H1 (cell line): ENCODE measurements at regions not wholly inside any gene's neighbourhood (a gene's known extent, or its start where the extent isn't known, plus 50 kb on each side); places are given as distances from the start of the nearest gene placed in this dataset.

ENCODE experiments used
- ASH2L ChIP-seq: fragments of 200-600, 300-600 bp; sonication (generic); IDR thresholded peaks from one replicate; pipeline ENCODE4 v1.7.1; 2017; ENCODE audit warnings: low read length
- CHD2 ChIP-seq: IDR thresholded peaks from 2 replicates; pipeline ENCODE4 v1.6.1; 2012; ENCODE audit warnings: low read length, improper control_type of control experiment
- CREB1 ChIP-seq: IDR thresholded peaks from 2 replicates; pipeline ENCODE4 v1.6.1; 2012; ENCODE audit warnings: inconsistent platforms
- GABPA ChIP-seq: IDR thresholded peaks from 2 replicates; pipeline ENCODE4 v1.6.1; 2011; ENCODE audit warnings: mild to moderate bottlenecking, low read length, moderate library complexity, borderline replicate concordance; ENCODE audit not compliant: insufficient read depth
- PHF8 ChIP-seq: fragments of 200-600 bp; sonication (generic); conservative IDR thresholded peaks from 2 replicates; pipeline ENCODE4 v1.7.1; 2012; ENCODE audit warnings: low read depth, mild to moderate bottlenecking, inconsistent platforms, low read length, moderate library complexity
- SP1 ChIP-seq: IDR thresholded peaks from 2 replicates; pipeline ENCODE4 v1.6.1; 2011; ENCODE audit warnings: low read depth, low read length
- SUZ12 ChIP-seq: fragments of 200-600 bp; sonication (generic); IDR thresholded peaks from 2 replicates; pipeline ENCODE4 v1.6.1; 2012; ENCODE audit warnings: mild to moderate bottlenecking, inconsistent platforms, low read length, moderate library complexity, mixed read lengths
- YY1 ChIP-seq: IDR thresholded peaks from 2 replicates; pipeline ENCODE4 v1.6.1; 2011; ENCODE audit warnings: low read depth, mild to moderate bottlenecking, low read length
- TF ChIP-seq, protein P1 (sequence below), 3 experiments: IDR thresholded peaks; 1 replicate in 2 of 3; 2 replicates in 1 of 3; pipeline versions ENCODE4 v1.5.1 to v1.6.1; 2011; ENCODE audit warnings: low read length in 3 of 3, mild to moderate bottlenecking in 3 of 3, inconsistent platforms in 2 of 3, low read depth in 1 of 3, moderate library complexity in 1 of 3; ENCODE audit not compliant: insufficient read depth in 1 of 3; ENCODE audit errors: control extremely low read depth in 1 of 3
- TF ChIP-seq, protein P2 (sequence below): IDR thresholded peaks from 2 replicates; pipeline ENCODE4 v1.6.1; 2012; ENCODE audit warnings: inconsistent platforms

DNA sequence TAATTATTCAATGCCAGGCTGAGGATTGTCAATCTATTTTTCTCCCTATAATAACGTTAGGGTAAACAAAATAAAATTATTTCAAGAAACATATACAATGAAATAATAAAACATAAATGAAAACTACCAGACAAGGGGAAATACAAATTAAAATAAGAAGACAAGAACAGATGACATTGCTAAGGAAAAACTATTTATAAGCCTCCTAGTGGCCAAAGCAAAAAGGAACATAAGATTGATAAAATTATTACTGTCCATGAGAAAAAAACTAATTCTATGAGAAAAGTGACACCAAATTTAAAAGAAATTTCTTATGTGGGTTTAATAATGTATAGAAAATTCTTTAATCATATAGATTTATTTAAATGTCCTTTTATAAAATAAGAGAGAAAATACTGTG lies 294.7 kb downstream of the TTC6 start:
- TF ChIP-seq GABPA = no peak
- TF ChIP-seq PHF8 = no peak
- no peak for TF ChIP-seq CHD2
- TF ChIP-seq, protein P1, sequence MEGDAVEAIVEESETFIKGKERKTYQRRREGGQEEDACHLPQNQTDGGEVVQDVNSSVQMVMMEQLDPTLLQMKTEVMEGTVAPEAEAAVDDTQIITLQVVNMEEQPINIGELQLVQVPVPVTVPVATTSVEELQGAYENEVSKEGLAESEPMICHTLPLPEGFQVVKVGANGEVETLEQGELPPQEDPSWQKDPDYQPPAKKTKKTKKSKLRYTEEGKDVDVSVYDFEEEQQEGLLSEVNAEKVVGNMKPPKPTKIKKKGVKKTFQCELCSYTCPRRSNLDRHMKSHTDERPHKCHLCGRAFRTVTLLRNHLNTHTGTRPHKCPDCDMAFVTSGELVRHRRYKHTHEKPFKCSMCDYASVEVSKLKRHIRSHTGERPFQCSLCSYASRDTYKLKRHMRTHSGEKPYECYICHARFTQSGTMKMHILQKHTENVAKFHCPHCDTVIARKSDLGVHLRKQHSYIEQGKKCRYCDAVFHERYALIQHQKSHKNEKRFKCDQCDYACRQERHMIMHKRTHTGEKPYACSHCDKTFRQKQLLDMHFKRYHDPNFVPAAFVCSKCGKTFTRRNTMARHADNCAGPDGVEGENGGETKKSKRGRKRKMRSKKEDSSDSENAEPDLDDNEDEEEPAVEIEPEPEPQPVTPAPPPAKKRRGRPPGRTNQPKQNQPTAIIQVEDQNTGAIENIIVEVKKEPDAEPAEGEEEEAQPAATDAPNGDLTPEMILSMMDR (IDR thresholded peaks at IDR 0.05; ENCODE audit: control extremely low read depth in 1 of 3, insufficient read depth in 1 of 3, low read depth in 1 of 3, low read length in 3 of 3) = peak in 1 of 3 experiments; percentile 4; a peak in 1 of 4 replicates
- TF ChIP-seq CREB1 = no peak
- TF ChIP-seq, protein P2, sequence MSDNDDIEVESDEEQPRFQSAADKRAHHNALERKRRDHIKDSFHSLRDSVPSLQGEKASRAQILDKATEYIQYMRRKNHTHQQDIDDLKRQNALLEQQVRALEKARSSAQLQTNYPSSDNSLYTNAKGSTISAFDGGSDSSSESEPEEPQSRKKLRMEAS = no peak
- TF ChIP-seq ASH2L = no peak
- no peak for TF ChIP-seq YY1
- TF ChIP-seq SUZ12 = no peak
- TF ChIP-seq SP1 = no peak
